ENCODE measurements at regions not wholly inside any gene's neighbourhood (a gene's known extent, or its start where the extent isn't known, plus 50 kb on each side); places are given as distances from the start of the nearest gene placed in this dataset.

DNA sequence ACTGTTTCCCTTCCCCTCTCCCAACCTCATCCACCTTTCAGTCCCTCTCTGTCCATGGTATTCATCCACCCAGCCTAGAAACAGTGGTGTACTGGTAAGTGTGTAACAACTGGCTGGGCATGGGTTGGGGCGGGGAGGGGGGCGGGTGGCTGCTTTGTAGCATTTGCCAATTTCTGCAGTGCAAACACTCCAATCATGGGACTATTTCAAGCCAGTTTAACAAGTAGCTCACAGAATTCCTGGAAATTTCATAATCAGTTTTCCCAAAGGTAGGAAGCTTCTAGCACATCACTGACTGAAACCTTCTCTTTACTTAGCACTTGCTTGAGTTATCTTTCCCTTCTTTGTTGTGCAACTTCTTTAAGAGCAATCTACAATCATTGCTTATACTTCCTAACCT, 100.8 kb upstream of the WASF3 start:
- DNase-seq (ENCODE audit: extremely low read depth in 1 of 2, low read depth in 1 of 2), result no peak

DNA sequence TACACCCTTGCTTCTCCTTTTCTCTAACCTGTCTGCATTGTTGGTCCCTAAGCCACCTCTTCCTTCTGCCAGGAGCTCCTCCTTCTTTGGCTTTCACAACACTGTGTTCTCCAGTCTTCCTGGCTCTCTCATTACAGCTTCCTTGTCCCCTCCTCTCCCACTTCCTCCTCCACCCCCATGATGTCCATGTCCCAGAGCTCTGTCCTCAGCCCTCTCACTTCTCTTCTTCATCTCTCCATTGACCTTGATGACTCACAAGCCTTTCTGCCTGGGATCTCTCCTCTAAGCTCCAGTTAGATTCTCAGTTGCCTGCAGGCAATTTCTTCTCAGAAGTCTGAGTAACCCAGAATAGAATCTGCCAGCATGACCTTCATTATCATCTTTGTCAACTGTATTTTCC, 100.3 kb upstream of the WASF3 start:
- DNase-seq (ENCODE audit: extremely low read depth in 1 of 2, low read depth in 1 of 2), result no peak

DNA sequence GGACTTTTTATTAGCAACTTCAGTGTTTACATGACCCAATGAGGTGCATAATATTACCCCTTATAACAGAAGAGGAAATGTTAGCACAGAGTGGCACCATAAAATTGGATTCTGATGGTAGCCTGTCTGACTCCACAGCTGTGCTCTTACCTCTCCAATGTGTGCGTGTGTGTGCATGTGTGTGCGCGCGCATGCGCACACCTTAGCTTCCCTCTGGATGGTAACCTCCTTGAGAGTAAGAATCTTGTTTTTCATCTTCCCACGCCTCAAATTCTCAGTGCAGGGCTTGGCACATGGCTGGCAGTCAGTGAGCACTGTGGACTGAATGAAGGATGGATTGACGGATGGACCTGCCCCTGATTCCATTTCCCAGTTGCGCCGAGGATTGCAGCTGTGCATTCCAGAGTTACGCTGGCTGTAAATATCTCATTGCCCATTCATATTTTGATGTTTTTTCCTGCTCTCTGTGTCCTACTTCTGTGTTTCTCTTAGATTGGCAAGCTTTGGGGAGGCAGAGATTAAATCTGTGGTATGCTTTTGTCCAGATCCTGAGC, 99.2 kb upstream of the WASF3 start:
- no peak for DNase-seq (ENCODE audit: extremely low read depth in 1 of 2, low read depth in 1 of 2)

DNA sequence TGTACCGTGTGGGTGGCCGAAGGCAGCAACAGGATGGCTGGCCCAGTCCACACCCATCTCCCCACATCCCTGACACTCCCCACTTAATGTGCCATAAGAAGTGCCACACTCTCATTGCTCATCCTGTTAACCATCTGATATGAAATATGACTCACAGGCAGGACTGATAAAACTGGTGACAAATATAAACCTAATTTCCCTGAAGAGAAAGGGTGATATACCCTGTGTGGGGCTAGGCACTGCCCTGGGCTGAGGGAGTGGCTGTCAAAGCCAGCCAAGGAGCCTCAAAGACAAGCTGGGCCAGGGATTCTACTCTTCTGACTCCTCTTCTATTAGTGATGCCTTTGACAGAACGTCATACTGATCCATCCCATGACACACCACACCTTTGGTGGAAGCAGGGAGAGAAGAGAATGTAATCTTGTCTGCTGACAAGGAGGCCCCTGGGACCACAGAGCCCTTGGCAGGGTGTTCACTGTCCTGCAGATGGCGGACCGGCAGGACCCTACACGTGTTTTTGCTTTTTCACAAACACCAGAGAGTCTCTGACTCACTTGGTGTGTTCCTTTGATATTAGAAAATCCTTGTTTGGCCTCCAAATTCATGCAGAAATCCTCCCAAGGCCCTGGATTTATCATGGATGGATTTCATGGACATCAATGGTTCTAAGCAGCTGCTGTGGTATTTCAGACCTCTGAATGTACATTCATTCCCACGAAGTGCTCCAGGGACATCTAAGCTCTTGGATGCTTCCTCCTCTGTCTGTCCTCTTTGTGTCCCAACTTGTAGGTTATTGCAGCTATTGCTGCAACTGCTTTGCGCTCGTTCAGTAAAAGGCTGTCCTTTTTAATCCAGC, 98.0 kb upstream of the WASF3 start:
- DNase-seq (ENCODE audit: extremely low read depth in 1 of 2, low read depth in 1 of 2), result no peak

DNA sequence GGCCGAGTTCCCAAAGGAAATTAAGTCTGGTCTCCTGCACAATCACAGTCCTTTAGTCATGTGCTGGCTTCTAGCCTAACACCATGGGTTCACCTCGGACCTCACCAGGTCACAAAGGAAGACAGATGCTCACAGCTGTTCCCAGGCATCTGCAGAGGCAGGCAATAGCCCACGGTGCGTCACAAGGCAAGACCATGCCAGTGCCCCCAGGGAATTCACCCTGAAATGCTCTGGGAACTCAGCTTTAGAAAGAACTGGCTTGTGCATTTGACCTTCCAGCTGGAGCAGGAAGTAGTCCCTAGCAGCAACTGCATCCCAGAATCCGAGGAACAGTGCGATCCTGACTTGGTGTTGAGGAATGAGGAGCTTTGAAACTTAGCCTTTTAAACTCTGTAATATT, 96.8 kb upstream of the WASF3 start:
- no peak for DNase-seq (ENCODE audit: extremely low read depth in 1 of 2, low read depth in 1 of 2)

DNA sequence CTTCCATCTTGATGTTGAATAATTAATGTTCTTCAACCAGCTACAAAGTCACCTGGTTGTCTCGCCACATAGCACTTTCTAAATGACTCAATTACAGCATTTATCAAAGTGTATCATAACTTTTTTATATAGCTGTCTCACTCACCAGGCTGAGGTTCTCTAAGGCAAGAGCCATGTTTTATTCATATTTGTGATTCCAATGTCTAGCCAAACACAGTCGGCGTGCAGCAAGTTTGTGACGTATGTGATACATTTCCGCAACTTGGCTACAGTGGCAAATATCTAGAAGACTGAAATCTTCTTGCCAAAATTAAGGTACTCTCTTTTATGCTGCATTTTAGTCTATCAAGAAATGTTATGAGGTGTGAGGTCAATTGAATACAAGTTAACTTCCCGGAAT, 94.2 kb upstream of the WASF3 start:
- DNase-seq (ENCODE audit: extremely low read depth in 1 of 2, low read depth in 1 of 2), result no peak

DNA sequence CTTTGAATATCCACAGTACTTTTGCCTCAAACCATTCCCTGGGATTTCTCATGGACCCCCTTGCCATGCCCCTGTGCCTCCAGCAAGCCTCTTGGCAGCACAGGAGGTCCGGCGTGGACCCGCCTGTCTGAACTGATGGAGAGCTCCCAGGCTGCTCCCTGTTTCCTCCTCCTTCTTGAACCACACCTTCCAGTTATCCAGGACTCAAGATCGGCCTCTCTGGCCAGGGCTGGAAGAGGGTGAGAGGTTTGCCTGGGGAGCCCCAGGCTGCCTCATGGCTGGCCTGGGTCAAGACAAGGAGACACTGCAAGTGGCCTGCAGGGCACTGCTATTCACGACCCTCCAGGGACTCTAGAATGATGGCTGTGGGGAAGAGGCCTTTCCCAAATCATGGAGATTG, 93.6 kb upstream of the WASF3 start:
- no peak for DNase-seq (ENCODE audit: extremely low read depth in 1 of 2, low read depth in 1 of 2)

DNA sequence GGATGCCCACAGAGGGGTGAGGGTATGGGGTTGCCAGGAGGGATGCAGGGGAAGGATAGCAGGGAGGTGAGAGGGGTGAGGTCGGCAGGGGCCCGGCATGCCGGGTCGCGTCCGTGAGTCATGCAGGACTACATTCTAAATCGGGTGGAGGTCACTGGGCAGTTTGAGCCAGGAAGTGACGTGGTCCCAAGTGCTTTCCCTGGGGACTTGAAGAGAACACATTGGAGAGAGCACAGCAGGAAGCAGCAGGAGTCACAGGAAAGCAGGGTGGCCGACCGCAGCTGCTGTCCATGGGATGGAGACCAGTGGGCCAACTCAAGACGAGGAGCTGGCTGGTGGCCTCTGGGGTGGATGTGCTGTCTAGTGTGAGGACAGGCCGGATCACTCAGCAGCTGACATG, 92.0 kb upstream of the WASF3 start:
- no peak for DNase-seq (ENCODE audit: extremely low read depth in 1 of 2, low read depth in 1 of 2)

DNA sequence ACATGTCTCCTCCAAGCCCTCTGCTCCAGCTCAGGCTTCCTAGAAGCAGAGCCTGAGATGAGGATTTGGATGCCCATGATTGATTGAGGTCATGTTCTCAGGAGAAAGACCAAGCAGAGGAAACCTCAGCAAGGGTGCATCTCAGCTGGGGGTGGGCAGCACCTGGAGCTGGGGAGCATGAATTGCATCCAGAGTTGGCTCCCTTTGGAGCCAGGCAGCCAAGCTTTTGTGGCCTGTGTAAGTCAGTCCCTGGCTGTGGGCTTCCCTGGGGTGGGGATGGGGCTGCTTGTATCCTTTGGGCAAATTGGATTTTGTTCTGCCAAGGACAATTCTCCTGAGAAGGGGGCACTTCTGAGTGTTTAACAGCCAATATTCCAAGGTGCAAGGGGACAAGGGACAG, 91.5 kb upstream of the WASF3 start:
- no peak for DNase-seq (ENCODE audit: extremely low read depth in 1 of 2, low read depth in 1 of 2)

DNA sequence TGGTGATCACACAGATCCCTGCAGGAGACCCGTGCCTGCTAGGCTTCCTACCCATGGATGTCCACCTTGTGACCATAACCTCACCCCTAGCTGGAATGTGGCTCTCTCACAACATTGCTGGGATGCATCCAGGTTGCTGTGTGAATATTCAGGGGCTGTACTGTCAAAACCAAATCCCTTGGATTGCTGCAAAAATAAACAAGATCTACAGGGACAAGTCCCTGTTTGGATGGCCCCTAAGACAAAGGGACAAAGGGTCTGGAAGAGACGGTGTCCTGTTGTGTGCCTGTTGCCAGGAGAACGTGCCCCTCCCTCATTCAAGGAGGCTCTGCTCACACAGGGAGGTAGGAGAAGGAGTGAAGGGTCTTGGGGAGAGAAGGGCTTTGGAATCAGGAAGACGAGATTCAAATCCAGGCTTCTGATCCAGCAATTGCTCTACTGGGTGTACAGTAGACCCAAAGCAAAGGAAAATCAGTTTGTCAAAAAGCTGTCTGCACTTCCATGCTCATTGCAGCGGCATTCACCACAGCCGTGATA, 89.2 kb upstream of the WASF3 start:
- no peak for DNase-seq (ENCODE audit: extremely low read depth in 1 of 2, low read depth in 1 of 2)

DNA sequence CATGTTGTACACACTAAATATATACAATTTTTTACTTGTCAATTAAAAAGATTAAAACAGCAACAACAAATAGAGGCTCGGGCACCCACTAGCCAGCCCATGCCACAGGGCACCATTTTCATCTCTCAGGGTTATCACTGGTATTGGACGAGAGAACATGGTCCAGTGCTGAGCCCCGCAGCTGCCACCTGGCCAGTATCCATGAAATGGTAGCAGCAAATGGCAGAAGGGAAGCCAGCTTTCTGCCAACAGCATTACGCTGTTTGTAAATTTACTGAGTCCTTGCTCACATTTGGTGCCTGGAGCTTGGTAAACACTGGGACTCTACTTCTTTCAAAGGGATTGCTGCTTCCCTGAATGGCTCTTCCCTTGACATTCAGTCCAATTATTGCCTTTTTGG, 87.9 kb upstream of the WASF3 start:
- DNase-seq (ENCODE audit: extremely low read depth in 1 of 2, low read depth in 1 of 2), result no peak

DNA sequence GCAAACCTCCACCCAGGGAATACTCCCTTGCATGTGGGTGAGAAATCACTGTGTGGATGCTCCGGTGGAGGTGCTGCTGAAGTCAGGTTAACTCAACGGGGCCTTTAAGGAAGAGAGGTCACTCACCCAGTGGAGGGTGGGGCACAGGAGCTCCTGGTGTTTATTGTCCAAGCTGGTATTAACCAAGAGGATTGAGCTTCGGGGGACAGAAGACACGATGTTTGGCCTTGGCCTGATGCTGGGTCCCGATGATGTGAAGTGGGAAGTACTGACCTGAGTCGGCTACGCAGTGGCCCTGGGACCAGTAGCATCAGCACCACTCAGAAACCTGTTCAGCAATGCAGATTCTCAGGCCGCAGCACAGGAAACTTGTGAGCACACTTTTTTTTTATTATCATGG, 85.7 kb upstream of the WASF3 start:
- DNase-seq (ENCODE audit: extremely low read depth in 1 of 2, low read depth in 1 of 2), result no peak

DNA sequence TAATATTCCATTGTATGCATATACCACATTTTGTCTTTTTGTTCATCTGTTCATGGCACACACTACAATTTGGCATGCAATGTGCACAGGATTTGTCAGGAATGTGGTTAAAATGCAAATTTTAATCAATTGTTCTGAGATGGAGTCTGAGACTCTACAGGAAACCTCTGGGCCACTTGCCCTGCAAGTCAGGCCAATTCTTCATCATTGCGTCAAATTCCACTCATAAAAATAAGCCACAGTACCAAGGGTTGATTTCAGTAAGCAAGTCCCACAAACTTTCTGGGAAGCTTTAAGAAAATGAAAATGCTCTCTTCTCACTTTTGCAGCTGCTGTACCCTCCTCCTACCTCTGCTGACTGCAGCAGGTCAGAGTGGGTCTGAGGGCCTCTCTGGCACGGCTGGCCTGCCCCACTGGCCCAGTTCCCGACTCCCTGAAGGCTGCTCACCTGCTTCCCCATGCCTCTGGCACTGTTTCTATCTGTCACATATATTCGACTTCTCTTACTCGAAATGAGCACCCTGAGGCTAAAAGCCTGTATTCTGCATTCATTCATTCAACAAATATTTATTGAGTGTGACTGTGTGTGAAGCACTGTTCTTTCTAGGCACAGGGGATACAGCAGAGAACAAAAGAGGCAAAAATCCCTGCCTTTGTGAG, 83.8 kb upstream of the WASF3 start:
- DNase-seq (ENCODE audit: extremely low read depth in 1 of 2, low read depth in 1 of 2), result no peak

DNA sequence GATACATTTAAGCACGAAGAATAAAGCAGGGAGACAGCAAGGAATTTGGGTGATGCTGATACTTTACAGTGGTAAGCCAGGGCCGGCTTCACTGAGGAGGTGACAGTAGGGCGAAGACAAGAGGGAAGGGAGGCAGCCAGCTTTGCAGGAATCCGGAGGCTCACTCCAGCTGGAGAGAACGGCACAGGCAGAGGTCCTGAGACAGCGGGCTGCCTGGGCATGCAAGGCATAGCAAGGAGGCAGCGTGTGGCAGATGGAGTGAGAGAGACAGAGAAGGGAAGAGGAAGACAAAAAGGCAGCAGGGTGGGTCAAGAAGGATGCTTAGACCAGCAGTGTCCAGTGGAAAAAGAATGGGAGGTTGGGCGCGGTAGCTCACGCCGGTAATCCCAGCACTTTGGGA, 83.2 kb upstream of the WASF3 start:
- DNase-seq (ENCODE audit: extremely low read depth in 1 of 2, low read depth in 1 of 2), result no peak

DNA sequence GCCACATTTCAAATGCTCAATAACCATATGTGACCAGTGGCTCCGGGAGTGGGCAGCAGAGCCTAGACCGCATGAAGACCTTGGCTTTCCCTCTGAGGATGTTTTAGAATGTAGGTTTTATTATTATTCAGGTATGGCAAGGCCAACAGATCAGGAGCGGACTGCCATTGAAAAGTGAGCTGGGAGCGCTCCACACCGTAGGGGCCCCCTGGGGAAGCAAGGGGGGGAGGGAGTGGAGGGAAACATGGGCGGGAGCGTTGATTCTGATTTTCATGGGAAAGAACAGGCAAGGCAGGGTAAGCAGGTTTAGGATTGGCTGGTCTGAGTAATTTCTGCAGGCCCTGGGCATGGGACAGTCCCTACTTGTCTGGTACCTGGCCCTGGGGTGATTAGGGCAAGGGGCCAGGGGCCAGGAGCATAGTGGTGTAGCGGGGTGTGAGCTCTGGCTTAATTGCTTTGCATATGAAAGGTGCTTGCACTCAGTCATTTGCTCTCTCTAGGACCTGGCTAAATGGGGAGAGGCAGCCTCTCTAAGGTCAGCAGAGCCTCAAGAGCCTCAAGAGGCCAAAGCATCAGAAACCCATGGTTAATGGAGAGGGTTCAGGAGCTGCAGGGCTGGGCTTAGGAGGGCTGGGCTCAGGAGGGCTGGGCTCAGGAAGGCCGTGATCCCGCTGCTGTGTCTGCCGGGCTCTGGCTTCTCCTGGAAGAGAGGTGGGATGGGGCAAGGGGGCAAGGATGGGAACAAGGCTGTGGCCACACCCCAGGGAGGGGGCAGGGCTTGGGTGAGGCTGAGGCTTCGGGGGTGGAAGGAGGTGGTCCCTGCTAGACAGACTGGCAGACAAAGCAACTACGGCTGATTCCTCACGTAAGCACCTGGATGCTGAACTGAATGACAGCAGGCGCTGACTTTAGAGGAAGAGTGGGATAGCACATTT, 82.0 kb upstream of the WASF3 start:
- no peak for DNase-seq (ENCODE audit: extremely low read depth in 1 of 2, low read depth in 1 of 2)

DNA sequence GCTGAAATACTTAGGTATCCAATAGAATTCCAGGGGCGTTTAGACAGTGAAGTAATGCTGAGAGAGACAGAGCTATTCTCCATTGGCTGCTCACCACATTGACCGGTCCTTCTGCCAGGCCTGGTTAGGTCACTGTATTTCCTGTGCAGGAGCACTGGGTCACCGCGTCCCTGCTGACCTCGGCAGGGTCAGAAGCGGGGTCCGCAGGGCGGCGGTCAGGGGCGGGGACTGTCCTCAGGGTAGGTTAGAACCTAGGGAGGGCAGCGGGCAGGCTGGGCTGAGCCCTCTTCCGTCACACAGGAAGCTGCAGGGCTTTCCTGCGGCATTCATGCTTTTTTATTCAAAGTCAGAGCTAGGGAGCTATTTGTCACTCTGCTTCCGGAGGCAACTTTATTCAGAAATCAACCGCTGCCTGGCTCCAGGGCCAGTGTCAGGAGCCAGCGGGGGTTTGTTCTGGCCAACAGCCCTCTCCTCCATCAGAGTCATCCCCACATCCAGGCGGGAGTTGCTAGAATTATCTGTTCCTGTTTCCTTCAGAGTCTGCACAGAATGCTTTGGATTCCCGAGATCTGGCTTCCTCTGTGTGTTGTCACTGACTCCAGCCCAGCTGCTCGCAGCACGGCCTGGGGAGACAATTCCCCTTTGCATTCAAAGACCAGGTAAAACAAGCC, 81.2 kb upstream of the WASF3 start:
- DNase-seq (ENCODE audit: extremely low read depth in 1 of 2, low read depth in 1 of 2), result no peak

DNA sequence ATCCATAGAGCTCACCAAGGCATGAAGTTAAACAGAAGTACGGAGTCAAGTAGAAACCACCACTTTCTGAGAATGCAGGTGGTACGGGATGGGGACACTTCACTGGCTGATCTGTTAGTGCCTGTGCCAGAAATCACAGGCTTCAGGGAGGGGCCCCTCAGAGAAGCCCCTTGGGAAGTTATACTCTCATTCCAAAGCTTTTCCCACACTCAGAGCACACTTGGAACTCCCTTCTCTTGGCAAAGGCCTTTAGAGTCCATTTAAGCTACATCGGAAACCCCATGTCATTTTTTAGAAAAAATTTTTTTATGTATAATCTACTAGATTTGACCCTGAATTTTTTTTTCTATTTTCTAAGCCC, 80.7 kb upstream of the WASF3 start:
- DNase-seq (ENCODE audit: extremely low read depth in 1 of 2, low read depth in 1 of 2), result no peak

DNA sequence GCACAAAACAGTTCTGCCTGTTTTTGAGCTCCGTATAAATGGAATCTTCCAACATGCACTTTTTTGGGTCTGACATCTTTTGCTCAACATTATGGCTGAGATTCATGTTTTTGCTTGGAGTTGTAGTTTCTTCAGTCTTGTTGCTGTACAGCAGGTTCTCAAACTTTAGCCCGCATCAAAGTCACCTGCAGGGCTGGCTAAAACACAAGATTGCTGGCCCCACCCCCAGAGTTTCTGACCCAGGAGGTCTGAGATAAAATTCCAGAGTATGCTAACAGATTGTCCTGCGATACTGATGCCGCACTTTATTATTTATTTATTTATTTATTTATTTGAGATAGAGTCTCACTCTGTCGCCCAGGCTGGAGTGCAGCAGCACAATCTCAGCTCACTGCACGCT, 79.8 kb upstream of the WASF3 start:
- no peak for DNase-seq (ENCODE audit: extremely low read depth in 1 of 2, low read depth in 1 of 2)

DNA sequence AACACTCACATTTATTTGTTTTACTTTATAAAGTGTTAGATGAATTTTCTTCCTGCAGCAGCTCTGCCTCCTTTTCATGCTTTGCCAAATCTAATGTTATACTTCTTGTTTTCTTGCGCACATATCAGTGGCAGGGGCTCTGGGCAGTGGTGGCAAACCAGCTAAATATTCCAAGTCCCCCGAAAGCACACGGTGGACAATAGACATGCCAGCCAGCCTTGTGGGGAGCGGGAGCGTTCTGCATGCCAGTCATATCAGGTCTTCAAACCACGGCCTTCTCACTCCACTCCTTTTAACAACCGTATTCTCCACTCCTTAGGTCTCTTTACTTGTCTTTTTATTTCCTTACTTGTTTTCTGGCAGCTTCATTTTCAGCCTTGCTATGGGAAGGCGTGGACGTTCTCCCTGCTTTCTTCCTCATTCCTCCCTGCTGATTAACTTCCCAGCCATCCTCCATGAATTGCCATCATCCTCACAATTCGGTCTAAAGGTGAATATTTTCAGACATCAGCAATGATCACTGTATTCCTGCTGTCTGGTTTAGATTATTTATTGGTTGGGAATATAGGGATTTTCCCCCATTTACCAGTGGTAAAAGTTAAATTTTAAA, 77.1 kb upstream of the WASF3 start:
- no peak for DNase-seq (ENCODE audit: extremely low read depth in 1 of 2, low read depth in 1 of 2)
